HG03565 (cell line): ENCODE measurements at regions not wholly inside any gene's neighbourhood (a gene's known extent, or its start where the extent isn't known, plus 50 kb on each side); places are given as distances from the start of the nearest gene placed in this dataset.

Experiments used
- ATAC-seq: cut with Tn5 transposase; IDR thresholded peaks from one replicate; pipeline ENCODE4 v1.9.1; 2021; ENCODE audit warnings: mild to moderate bottlenecking, moderate library complexity; ENCODE audit not compliant: unreplicated experiment

- no peak for ATAC-seq
These were observed 53.0 kb upstream of the ABCB5 start for GRCh38 chr7:20562461-20562860.
